Activated CD4-positive, alpha-beta T cell treated with anti-CD3 and anti-CD28 coated beads, Interleukin-2, Interleukin-4, amounts not matched to agents 100 ng/mL and 50 ng/mL, durations not matched to agents 16 hours and 8 hours (primary cell): ENCODE measurements at regions not wholly inside any gene's neighbourhood (a gene's known extent, or its start where the extent isn't known, plus 50 kb on each side); places are given as distances from the start of the nearest gene placed in this dataset.

Source experiments
- DNase-seq: peaks from one replicate; pipeline ENCODE4 v3.0.0-alpha.2; 2020; ENCODE audit warnings: low spot score

GRCh38 chr7:125025620-125026019, 96.0 kb upstream of the POT1 start:
- DNase-seq: no peak

- DNase-seq: no peak
Measured at GRCh38 chr7:125020801-125021200, 91.2 kb upstream of the POT1 start.

- DNase-seq: no peak
Measured at GRCh38 chr7:125010540-125010939, 80.9 kb upstream of the POT1 start.

- DNase-seq: no peak
Measured at GRCh38 chr7:124996778-124997177, 67.2 kb upstream of the POT1 start.

GRCh38 chr7:124992851-124993562, 63.4 kb upstream of the POT1 start:
- DNase-seq: no peak

- no peak for DNase-seq
Measured at GRCh38 chr7:124989911-124990310, 60.3 kb upstream of the POT1 start.
